Stimulated activated CD8-positive, alpha-beta memory T cell treated with anti-CD3 and anti-CD28 coated beads, Interleukin-12 subunit alpha, Interleukin-12 subunit beta, amount 100 ng/mL, for 24 hours (primary cell): ENCODE measurements at regions not wholly inside any gene's neighbourhood (a gene's known extent, or its start where the extent isn't known, plus 50 kb on each side); places are given as distances from the start of the nearest gene placed in this dataset.

Source experiments
- DNase-seq: peaks from one replicate; pipeline ENCODE4 v3.0.0-alpha.2; 2020; ENCODE audit errors: extremely low read depth

DNA sequence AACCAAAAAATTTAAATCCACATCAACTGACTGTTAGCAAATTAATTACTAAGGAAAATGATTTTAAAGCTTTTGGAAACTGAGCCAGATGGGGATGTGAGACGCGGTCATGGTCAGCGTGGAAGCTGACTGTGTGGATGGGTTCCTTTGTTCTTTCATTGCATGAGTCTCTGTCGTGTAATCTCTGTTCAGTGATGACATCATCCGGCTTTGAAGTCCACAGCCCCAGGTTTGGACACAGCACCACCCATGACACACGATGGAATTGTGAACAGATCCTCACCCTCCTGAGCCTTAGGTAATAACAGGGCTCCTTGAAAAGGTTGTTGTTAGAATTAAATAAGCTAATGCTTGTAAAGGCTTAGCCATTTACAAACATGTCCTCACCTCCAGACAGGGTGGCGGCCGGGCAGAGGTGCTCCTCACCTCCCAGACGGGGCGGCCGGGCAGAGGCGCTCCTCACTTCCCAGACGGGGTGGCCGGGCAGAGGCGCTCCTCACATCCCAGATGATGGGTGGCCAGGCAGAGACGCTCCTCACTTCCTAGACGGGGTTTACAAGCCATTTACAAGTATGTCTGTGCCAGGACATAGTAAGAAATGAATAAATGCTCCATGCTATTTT is 677.3 kb downstream of the TBC1D22A start:
- DNase-seq, result no peak

DNA sequence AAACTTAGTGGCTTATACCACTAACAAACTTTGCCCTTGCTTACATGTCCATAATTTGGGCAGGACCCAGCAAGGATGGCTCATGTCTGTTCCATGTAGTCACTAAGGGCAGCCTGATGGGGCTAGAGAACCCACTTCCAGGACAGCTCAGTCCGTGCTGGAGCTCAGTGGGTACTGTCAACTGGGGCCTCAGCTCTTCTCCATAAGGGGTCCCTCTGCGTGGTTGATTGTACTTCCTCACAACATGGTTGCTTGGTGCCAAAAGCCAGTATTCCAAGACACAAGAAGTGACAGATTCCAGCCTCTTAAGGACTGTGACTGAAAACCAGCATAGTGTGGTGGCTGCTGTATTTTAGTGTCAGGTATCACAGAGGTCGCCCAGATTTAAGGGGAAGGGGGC is 675.2 kb downstream of the TBC1D22A start:
- DNase-seq, result no peak

DNA sequence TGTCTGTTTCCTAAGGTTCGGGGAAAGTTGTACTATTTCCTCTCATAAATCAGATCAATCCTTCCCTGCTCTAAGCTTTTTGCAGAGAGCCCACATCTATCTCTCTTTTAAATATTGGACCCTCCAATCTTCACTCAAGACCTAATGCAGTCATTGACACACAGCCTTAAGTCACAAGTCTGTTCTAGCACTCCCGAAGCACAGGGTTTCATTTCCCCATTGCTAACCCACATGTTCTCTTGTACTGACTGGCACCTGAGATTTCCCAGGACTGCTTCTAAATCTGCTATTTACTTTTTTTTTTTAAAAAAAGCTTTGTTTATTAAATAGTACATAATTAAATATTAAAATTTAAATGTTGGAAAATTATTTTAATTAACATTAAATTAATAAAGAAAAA is 674.7 kb downstream of the TBC1D22A start:
- DNase-seq, result no peak

DNA sequence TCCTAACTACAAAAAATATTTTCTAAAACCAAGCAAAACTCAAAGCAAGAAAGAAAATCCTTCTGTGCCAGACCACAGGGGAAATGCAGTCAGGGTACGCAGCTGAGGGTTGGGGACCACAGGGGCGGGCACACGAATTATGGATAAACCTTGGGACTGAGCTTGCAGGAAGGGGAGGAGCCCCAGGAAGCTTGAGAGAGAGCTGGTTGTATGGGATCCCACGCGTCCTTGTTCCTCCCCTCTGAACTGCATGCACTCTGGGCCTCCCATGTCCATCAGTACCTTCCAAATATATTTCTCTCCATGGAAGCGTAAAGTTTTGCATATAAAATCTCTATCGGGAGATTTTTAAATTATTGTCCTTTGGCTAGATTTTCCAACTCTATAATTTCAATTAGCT is 673.4 kb downstream of the TBC1D22A start:
- DNase-seq, result no peak

DNA sequence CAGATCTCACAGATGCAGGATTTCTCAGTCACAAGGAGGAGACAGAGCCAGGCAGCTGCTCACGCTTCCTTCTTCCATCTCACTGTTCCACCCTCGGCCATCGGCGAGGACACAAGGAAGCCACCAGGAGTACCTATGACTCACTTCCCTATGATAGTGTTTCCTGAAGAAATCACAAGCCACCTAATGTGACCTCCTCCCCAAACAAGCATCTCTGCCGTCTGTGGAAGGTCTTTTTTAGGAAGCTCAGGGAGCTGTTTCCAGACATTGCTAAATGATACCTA is 672.7 kb downstream of the TBC1D22A start:
- no peak for DNase-seq

DNA sequence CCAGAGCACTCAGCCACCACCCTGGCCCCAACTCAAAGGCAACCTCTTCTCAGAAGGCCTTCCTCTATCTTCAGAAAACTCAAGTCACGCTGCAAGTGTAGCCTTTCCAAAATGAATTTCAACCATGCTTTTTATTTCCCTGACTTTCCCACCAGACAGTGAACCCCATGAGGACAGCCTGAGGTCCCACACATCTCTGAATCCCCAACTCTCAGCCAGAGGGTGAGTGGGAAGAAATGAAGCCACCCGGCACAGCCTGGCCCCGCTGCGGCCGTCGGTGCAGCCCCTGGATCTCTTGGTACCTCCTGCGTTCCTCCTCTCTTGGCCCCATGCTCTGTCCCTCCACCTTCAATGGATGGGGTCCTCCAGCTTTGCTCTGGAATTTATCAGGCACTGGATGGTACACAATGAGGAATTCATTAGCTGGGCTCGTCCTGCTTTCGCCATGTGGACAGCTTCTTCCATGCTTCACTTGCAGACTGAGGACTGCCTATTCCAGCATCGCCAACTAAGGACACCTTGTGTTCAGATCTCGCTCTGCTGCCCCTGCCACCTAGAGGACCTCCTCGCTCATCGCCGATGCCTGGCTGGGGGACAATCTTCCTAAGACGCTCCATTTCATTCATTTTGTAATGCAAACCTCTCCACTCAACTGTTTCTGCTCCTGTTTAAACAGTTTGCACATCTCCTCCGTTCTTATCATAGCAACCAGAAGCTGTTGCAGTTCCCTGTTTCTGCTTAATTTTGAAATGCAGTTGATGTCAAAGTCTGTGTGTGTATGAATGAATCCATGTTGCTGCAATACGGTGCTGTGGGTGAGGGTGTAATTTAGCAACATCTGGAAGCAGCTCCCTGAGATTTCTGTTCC is 672.1 kb downstream of the TBC1D22A start:
- no peak for DNase-seq

DNA sequence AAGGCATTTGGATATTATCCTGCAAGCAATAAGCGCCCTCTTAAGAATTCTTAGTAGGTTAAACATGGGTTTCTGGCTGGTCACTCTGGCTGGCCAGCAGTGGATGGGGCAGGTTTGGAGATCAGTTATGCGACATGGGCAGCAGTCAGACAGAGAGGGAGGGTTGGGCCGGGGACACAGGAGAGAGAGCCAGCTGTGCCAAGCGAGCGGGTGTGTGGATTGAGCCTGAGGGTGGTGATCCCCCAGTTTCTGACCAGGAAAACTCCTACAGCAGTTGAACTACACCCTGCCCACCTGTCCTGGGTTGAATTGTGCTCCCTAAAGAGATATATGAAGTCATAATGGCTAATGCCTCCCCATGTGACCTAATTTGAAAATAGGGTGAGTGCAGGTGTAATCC is 671.2 kb downstream of the TBC1D22A start:
- DNase-seq, result no peak

DNA sequence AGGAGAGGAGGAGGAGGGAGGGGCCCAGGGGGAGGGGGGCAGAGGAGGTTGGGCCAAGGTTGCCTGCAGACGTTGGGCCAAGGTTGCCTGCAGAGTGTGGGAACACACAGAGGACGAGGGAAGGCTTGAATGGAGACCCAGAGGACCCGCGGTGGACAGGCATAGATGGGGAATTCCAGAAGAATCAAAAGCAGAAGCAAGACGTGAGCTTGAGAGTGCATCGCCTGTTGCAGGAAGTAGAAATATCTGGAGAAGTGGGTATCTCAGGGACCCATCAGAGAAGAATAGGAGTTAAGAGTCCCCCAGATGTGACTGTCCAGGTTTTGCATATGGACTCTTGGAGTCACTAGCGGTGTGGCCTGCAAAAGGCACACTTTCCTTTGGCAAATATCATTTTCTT is 670.2 kb downstream of the TBC1D22A start:
- no peak for DNase-seq

DNA sequence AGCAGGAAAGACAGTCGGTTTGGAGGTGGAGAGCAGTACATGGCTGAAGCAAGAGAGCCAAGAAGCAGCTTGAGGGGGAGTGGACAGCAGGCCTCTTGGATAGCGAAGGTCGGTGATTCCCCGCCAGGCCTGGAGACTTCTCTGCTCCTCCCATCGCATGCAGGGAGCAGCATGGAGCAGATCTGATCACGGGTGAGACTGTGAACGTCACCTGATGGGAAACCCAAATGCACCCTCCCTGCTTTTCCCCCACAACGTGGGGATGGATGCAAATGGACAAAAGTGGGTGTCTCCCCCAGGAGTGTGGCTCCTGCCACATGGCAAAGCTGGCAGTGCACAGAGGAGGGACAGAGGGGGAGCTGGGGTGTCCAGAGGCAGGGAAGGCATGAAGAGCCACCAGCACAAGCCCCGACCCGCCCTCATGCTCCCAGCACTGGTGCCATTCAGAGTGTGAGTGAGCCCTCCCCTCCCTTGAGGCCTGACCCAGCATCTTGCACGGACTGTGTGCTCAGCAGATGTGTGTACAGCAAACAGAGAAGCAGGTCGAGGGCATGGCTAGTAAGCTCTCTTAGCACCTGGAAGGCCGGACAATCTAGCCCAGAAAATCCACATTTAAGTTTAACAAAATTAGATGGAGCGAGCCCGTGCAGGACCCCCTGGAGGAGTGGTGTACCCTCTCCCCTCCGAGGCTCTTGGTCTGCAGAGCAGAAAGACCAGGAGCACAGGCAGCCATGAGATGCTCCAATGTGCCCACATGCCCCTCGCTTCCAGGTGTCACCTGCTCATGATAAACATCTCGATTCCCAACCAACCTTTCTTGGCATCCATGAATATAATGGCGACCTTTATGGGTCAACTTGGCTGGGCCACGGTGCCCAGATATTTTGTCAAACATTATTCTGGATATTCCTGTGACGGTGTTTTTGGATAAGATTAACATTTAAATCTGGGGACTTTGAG is 661.7 kb downstream of the TBC1D22A start:
- DNase-seq, result no peak

DNA sequence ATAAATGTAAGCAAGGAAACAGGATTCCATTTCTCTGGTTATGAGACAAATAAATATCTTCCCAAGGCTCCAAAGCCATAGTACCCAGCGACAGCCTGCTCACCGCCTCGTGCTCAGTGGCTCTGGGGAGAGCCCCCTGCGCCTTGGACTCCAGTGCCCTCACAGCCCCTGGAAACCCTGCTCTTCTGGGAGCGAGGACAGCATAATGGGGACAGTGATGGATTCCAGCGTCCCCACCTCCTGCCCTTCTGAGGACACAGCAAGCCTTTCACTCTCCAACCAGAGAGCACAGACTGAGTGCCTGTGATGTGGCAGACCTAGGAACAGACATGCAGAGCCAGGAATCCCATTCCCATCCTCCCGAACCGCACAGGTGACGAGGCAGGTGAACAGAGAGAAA is 660.8 kb downstream of the TBC1D22A start:
- DNase-seq, result no peak

DNA sequence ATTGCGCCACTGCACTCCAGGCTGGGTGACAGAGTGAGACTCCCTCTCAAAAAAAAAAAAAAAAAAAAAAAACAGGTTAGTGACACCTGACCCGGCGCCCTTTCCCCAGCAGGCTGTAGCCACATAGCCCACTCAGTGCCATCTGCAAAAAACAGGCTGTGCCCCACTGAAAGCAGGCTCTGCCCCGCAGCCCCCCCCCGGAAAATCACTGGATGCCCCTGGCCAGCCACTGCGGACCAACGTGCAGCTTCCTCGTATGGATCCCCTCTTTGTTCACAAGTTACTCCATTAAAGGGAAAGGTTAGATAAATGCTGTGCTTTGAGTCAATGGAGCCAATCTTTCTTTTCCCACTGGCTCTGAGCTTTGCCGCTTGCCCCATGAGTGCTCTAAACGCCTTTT is 660.3 kb downstream of the TBC1D22A start:
- DNase-seq, result no peak

DNA sequence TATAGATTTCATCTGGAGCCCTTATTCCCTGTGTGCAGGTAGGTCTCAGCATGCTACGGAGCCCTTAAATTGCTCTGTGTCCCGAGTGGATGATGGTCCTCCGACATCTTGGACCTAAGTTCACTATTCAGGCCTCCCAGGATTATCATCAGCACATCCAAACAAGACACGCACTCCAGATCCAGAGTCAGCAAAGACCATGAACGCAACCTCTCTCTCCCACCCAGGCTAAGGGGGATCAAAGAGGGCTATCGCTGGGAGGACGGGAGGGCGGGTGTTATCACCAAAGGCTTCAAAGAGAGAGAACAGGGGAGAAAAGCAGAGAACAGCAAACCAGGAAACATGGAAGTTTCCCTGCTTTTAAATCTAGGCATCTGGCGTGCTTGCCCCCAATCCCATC is 659.4 kb downstream of the TBC1D22A start:
- no peak for DNase-seq

DNA sequence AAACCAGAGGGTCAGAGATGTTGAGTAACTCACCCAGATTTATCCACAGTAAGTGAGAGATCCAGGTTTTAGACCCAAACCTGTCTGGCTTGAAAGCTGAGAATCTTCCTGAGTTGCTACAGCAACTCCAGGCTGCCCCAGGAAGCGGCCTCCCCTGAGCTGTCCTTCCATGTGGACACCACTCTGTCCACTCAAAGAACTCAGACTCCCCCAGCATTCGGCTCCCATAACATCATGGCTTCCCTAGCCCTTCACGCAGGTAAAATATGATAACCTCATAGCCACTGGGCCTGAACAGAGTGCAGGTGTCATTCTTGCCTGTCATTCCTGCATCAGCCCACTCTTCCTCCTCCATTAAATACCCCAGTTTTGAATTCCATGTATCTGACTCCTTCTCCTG is 657.8 kb downstream of the TBC1D22A start:
- no peak for DNase-seq

DNA sequence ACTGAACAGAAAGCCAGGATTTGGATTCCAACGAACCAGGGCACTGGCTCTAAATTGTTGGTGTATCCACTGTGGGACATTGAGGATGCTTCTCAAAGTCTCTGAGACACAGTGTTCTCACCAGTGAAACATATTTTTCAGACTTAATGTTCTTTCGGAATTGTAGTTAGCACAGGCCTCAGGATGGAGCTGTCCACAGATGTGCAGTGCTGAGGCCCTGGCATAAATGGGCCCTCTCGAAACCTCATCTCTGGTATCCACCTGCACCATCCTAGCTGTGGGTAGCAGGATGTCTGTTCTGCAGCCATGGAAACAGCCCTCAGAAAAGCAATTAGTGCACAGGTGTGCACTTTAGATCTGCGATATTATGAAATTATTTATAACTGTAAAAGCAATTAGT is 656.8 kb downstream of the TBC1D22A start:
- DNase-seq, result no peak

DNA sequence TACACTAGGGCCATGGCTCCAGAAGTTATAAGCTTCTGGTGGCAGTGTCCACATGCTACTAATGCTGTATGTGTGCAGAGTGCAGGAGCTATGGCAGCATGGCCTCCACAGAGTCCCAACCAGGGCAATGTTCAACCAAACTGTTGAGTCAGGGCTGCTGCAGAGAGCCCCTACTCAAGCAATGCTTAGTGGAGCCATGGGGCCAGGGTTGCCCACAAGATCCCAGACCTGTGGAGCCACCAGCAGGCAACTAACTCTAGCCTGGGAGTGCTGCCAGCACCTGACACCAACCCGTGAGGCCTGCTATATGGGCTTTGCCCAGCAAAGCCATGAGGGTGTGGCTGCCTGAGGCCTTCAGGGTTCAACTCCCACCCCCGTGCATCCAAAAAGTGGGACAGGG is 655.2 kb downstream of the TBC1D22A start:
- DNase-seq, result no peak

DNA sequence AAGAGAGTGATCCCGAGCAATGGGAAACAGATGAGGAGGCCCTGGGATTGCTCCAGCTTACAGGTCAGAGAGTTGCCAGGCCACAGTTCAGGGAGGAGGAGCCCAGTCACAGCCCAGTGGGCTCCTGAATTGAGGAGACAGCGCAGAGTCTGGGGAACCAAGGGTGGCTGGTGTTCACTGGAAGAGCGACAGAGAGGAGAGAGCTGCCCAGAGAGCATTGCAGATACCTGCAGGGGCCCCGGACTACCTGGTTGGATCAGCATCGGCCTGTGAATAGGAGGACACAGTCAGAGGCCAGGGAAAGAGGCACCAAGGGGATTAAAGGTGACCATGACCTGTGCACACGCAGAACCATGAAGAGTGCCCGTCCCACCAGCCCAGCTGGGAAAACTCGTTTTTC is 648.6 kb downstream of the TBC1D22A start:
- DNase-seq, result no peak

DNA sequence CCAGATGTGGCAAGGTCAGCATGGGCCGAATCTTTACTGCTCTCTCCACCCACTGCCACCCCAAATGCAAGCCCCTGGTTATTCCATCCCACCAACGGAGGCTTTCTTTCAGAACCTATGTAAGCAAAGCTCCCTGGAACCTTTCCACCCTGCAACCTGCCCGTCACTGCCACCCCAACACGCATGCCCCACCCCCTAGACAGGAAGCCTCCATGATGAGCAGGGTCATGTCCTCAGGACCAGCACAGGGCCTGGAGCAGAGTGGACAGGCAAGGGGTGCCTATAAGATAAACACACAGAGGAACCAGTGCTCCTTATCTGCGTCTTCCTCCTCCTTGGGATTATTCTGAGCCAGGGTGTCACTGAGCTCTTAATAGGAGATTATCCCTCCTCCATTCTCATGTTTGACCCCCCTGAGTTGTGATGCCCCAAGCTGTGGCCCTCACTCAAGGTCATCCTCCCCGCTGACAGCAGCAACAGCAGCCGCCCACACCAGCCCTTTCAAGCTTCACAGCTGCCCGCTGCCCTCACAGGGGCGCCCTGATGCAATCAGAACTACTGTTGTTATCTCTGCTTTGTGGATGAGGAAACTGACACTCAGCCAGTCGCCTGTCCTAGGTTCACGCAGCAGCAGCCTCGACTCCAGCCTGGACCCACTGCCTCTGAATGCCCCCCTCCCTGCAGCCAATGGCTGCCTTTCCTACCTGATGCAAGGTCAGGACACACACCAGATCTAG is 647.3 kb downstream of the TBC1D22A start:
- no peak for DNase-seq

DNA sequence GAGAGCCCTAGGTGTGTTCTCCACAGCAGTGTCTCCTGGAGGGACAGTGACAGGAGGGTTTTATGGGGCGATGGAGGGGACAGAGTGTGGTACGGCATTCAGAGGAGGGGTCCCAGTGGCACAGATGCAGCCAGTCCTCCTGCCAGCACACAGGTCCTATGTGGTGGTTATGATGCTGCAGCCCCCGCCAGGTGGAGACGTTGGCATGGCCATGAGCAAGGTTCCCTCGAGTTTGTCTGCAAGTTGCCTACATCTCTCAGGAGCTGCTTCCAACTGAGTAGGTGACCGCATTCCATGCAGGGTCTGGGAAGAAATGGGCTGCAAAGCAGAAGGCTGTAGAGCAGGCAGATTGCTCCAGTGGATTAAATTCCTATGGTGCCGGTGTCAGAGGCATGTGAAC is 646.0 kb downstream of the TBC1D22A start:
- no peak for DNase-seq

DNA sequence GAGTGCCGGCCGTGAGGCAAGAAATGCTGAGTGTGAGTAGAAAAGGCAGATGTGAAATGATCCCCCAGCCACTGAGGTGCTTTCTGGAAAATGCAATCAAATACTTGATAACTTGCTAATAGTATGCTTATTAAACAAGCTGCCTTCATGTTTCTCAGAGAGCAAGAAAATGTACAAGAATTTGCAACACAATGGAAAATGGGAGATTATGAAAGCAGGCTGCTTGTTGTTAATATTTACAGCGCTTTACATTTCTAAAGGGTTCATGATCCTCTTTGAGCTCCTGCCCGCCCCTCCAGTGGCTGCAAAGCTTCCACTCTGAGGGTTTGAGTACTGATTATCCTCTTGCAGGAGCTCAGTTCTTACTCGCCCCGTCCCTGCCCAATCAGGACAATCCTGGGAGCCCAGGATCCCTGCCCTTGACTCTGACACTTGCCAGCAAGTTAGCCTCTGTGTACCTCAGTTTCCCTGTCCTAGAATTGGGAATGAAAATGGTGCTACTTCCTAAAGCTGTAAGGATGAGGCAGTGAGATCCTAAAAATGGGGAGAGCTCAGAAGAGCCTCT is 645.1 kb downstream of the TBC1D22A start:
- no peak for DNase-seq

DNA sequence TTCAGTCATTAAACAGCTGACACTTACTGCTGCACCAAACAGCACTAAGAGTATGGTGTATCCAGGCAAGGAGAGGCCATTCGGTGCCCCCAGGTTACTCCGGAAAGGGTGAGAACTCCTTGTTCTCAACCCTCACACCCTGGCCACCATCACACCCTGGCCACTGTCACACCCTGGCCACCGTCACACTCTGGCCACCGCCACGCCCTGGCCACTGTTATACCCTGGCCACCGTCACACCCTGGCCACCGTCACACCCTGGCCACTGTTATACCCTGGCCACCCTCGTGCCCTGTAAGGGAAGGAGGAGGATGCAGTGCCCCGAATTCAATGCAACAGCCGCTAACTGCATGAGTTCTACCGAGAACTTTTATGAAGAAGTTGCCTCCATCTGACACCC is 644.4 kb downstream of the TBC1D22A start:
- DNase-seq, result no peak

DNA sequence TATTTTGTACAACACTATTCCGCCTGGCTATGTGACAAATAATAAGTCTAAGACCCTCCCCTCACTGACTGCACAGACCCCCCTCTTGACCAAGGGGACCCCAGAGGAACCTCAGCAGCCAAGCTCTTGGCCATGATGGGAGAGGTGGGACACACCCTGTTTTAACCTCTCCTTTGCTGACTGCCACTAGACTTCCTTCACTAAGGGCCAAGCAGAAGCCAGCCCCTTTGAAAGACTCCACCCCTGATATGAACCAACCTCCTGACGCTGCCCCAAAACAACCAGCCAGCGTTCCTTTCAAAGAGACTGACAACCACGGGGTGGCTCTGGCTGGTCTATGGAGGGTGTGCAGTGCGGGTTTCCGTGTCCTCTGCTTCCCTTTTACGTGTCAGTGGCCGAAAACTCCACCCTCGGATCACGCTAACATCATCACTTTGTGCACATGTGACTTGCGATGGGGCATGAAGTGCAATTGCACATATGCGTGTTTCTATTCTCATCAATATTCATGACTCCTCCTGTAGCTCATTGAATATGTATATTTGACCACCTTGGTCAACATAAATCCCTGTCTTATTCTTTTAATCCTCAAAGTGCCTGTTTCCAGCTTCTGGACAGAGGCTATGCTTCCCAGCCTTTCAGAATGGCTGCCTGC is 643.9 kb downstream of the TBC1D22A start:
- DNase-seq, result no peak
